HepG2 (cell line): ENCODE measurements at regions not wholly inside any gene's neighbourhood (a gene's known extent, or its start where the extent isn't known, plus 50 kb on each side); places are given as distances from the start of the nearest gene placed in this dataset.
A peak's percentile ranks its signal among the peaks of the same experiment; 100 is the strongest.

ENCODE experiments used
- ATAC-seq: fragments of 200-7000 bp; cut with Tn5 transposase; 3 replicates; pipeline ENCODE4 v1.9.1; 2020; ENCODE audit warnings: mild to moderate bottlenecking, moderate library complexity
- BruUV-seq: library from RNA; stranded (reverse); fragments of 400-500 nt; replicated peaks from 2 replicates; lab custom pipeline; 2021; lab: Mats Ljungman, UMichigan
- CTCF ChIA-PET: fragments of 300-600 bp; formaldehyde crosslinking; extraction: SDS; loops from one replicate; lab custom pipeline; 2021; ENCODE audit warnings: low total read pairs, inconsistent platforms, low intra/inter-chr PET ratio; lab: Yijun Ruan, JAX
- POLR2A ChIA-PET: fragments of 350-600 bp; sonication (Branson Sonifier 250); formaldehyde crosslinking; loops from one replicate; lab custom pipeline; 2020; ENCODE audit warnings: antibody characterized with exemption, inconsistent platforms; lab: Yijun Ruan, JAX
- DNase-seq: peaks from one replicate; pipeline ENCODE4 v3.0.0-alpha.2; 2015; ENCODE audit warnings: low spot score
- FAIRE-seq: peaks from 3 replicates; lab custom pipeline; 2011; peaks lifted over from hg19 to GRCh38; lab: Jason Lieb, UNC
- H2AFZ ChIP-seq: one replicate; pipeline ENCODE4 v1.6.1; 2011; ENCODE audit warnings: low read length, inconsistent platforms
- H3K27ac ChIP-seq: fragments of 300-600 bp; 3 replicates; pipeline ENCODE4 v1.8.0; 2011; ENCODE audit warnings: mixed run types, mild to moderate bottlenecking, mixed read lengths, low read length, inconsistent platforms; ENCODE audit not compliant: insufficient read depth; ENCODE audit errors: extremely low read length
- H3K27me3 ChIP-seq, 2 experiments: fragments of 200-600 bp in 1 of 2; 2 replicates in 1 of 2; 3 replicates in 1 of 2; pipeline versions ENCODE4 v1.6.0 to v1.8.0; 2011; ENCODE audit warnings: low read length in 2 of 2, mild to moderate bottlenecking in 2 of 2, moderate library complexity in 2 of 2, inconsistent platforms in 1 of 2; ENCODE audit not compliant: insufficient read depth in 2 of 2, control insufficient read depth in 1 of 2
- H3K36me3 ChIP-seq, 2 experiments: fragments of 200-600 bp in 1 of 2; replicated peaks in 1 of 2; 2 replicates in 1 of 2; 3 replicates in 1 of 2; pipeline versions ENCODE4 v1.5.1 to v1.8.0; 2011; ENCODE audit warnings: low read length in 2 of 2, inconsistent platforms in 1 of 2; ENCODE audit not compliant: insufficient read depth in 2 of 2, control insufficient read depth in 1 of 2
- H3K4me1 ChIP-seq: 2 replicates; pipeline ENCODE4 v1.5.1; 2012; ENCODE audit warnings: low read length, inconsistent platforms; ENCODE audit not compliant: insufficient read depth
- H3K4me2 ChIP-seq: 2 replicates; pipeline ENCODE4 v1.6.0; 2011; ENCODE audit warnings: low read depth, low read length, inconsistent platforms
- H3K4me3 ChIP-seq, 3 experiments: fragments of 200-600 bp in 1 of 3; sonication (generic), shearing (Covaris generic) in 1 of 3; replicated peaks in 1 of 3; 2 replicates each; pipeline ENCODE4 v1.5.1; 2011 to 2016; ENCODE audit warnings: low read length in 3 of 3, inconsistent platforms in 2 of 3, low read depth in 2 of 3, mild to moderate bottlenecking in 2 of 3, control low read depth in 1 of 3, mixed read lengths in 1 of 3; ENCODE audit not compliant: insufficient read depth in 1 of 3
- H3K79me2 ChIP-seq: one replicate; pipeline ENCODE4 v1.6.1; 2011; ENCODE audit warnings: low read length, inconsistent platforms; ENCODE audit not compliant: insufficient read depth
- H3K9ac ChIP-seq: 2 replicates; pipeline ENCODE4 v1.6.0; 2011; ENCODE audit warnings: mild to moderate bottlenecking, low read depth, low read length, inconsistent platforms; ENCODE audit not compliant: insufficient read depth
- H3K9me3 ChIP-seq: 2 replicates; pipeline ENCODE4 v1.5.1; 2012; ENCODE audit warnings: mild to moderate bottlenecking, low read length
- H4K20me1 ChIP-seq: 2 replicates; pipeline ENCODE4 v1.6.0; 2011; ENCODE audit warnings: inconsistent platforms, mild to moderate bottlenecking, low read length, moderate library complexity; ENCODE audit not compliant: insufficient read depth
- CHCHD3 ChIP-seq: sonication (generic); formaldehyde crosslinking; IDR thresholded peaks from 2 replicates; pipeline ENCODE4 v1.8.0; 2022; ENCODE audit warnings: mild to moderate bottlenecking, missing genetic modification reagents, moderate library complexity
- EP300 ChIP-seq, 3 experiments: sonication (generic) in 1 of 3; formaldehyde crosslinking in 1 of 3; IDR thresholded peaks; 2 replicates each; pipeline versions ENCODE4 v1.5.1 to v1.6.1; 2011 to 2020; ENCODE audit warnings: low read depth in 2 of 3, low read length in 2 of 3, borderline replicate concordance in 1 of 3, improper control_type of control experiment in 1 of 3, mild to moderate bottlenecking in 1 of 3, missing genetic modification reagents in 1 of 3, moderate library complexity in 1 of 3
- MED1 ChIP-seq: sonication (generic); formaldehyde crosslinking; IDR thresholded peaks from 2 replicates; pipeline ENCODE4 v1.4.0; 2020; ENCODE audit warnings: missing genetic modification reagents
- TEAD3 ChIP-seq: optimal IDR thresholded peaks from 2 replicates; pipeline ENCODE3; 2016; ENCODE audit warnings: borderline replicate concordance
- YEATS4 ChIP-seq: sonication (generic); formaldehyde crosslinking; IDR thresholded peaks from 2 replicates; pipeline ENCODE4 v1.4.0; 2020; ENCODE audit warnings: missing genetic modification reagents, borderline replicate concordance
- ZMYM3 ChIP-seq: sonication (generic); formaldehyde crosslinking; IDR thresholded peaks from 2 replicates; pipeline ENCODE4 v1.5.1; 2020; ENCODE audit warnings: mild to moderate bottlenecking, missing genetic modification reagents
- WGBS: methylation state at CpG from one replicate; pipeline ENCODE4 v1.1.6; 2017; ENCODE audit warnings: low lambda C conversion rate; 5-methylcytosine and 5-hydroxymethylcytosine counted together
- in situ Hi-C: cut with HindIII; loops from 2 replicates; pipeline ENCODE4 v1.10.0; 2017; ENCODE audit warnings: low pct_unique_long_range_greater_than_20kb; ENCODE audit not compliant: extremely low pct_ligation_motif_present
- intact Hi-C: fragments of 100-400 bp; cut with micrococcal nuclease; formaldehyde crosslinking; loops from one replicate; pipeline ENCODE4 v1.10.0; 2022; ENCODE audit not compliant: unreplicated experiment
- TF ChIP-seq, protein P1 (sequence below): IDR thresholded peaks from 2 replicates; pipeline ENCODE4 v1.6.1; 2016; ENCODE audit warnings: missing compliant biosample characterization, missing genetic modification reagents, borderline replicate concordance
- TF ChIP-seq, protein P2 (sequence below): IDR thresholded peaks from 2 replicates; pipeline ENCODE4 v1.4.0; 2020; ENCODE audit warnings: mild to moderate bottlenecking, missing genetic modification reagents

DNA sequence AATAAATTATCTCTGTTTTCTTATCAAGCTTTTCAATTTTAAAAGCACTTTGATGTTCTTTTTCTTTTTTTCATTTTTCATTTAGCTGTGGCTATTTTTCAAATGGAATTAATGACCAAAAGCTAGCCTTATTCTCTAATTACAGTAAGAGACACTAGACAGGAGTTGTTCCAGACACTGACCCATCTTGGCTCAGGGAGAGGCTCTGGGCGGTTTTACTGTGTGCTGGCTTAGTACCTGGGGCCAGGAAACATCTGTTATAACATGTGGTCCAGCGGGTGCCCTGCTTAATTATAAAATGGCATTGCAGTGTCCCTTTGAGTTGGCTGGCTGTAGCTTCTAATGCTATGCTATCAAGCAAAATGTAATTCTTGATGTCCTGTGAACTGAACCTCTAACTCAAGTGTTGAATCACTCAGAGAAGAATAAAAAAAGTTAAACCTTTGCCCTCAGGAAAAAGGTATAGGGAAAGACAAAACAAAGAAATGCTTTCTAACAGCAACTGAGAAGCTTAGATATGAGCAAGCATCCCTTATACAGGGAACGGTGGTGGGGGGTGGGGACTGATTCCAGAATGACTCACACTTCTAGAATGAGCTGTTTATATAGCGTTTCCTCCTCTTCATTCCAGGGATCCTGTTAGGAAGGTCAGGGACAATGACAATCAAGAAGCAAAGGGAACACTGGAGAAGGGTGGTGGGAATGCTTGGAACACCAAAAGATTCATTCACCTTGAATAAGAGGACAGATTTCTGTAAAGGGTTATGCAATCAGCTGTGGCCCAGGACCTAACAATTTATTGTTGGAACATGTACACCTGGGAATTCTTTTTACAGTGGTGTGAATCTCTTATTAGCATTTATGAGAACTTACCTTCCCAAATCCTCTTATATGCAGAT lies 58.7 kb upstream of the NFIB start:
- FAIRE-seq (no peak), ATAC-seq (peak; percentile 55; the same call in 2 of the 3 replicates), DNase-seq (peak; percentile 53)
- no peaks in the 10 kb centered on the region for H3K36me3 ChIP-seq
- in situ Hi-C loops (loop anchor here (25.0 kb wide), 3 partner anchors 560 to 1335 kb away; no protein-coding TSS in a partner anchor), intact Hi-C loops (no loop called here)
- no TSS peak for BruUV-seq
- no peak overlapping the region for H2AFZ ChIP-seq
- CTCF ChIA-PET = no interaction called here
- 2% methylated on average over 4 of the region's 4 CpGs for WGBS
- H3K27ac ChIP-seq = no peak overlapping the region
- POLR2A ChIA-PET = no interaction called here
- H3K4me3 ChIP-seq = no peak overlapping the region
- no peaks in the 10 kb centered on the region for H3K27me3 ChIP-seq
- peaks cover 23% of the 10 kb centered on the region for H3K4me1 ChIP-seq
- no peak overlapping the region for H3K9ac ChIP-seq
- no peaks in the 10 kb centered on the region for H4K20me1 ChIP-seq
- H3K79me2 ChIP-seq = no peaks in the 10 kb centered on the region
- no peaks in the 10 kb centered on the region for H3K9me3 ChIP-seq
- no peak overlapping the region for H3K4me2 ChIP-seq
- TF ChIP-seq YEATS4 (CRISPR knock-in tag) (no peak), TEAD3 (CRISPR knock-in tag) (peak; percentile 58), ZMYM3 (no peak), MED1 (CRISPR knock-in tag) (no peak), EP300 (IDR thresholded peaks at IDR 0.05; ENCODE audit: low read depth in 2 of 2, low read length in 2 of 2) (0 out of 4 replicates have a peak, but pooled peaks of 1 of the 2 experiments have one; percentile 8), EP300 (CRISPR knock-in tag; IDR thresholded peaks at IDR 0.05; ENCODE audit: borderline replicate concordance) (no peak), CHCHD3 (no peak)
- TF ChIP-seq, protein P1, sequence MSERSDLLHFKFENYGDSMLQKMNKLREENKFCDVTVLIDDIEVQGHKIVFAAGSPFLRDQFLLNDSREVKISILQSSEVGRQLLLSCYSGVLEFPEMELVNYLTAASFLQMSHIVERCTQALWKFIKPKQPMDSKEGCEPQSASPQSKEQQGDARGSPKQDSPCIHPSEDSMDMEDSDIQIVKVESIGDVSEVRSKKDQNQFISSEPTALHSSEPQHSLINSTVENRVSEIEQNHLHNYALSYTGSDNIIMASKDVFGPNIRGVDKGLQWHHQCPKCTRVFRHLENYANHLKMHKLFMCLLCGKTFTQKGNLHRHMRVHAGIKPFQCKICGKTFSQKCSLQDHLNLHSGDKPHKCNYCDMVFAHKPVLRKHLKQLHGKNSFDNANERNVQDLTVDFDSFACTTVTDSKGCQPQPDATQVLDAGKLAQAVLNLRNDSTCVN (CRISPR knock-in tag) = peak; percentile 93
- TF ChIP-seq, protein P2, sequence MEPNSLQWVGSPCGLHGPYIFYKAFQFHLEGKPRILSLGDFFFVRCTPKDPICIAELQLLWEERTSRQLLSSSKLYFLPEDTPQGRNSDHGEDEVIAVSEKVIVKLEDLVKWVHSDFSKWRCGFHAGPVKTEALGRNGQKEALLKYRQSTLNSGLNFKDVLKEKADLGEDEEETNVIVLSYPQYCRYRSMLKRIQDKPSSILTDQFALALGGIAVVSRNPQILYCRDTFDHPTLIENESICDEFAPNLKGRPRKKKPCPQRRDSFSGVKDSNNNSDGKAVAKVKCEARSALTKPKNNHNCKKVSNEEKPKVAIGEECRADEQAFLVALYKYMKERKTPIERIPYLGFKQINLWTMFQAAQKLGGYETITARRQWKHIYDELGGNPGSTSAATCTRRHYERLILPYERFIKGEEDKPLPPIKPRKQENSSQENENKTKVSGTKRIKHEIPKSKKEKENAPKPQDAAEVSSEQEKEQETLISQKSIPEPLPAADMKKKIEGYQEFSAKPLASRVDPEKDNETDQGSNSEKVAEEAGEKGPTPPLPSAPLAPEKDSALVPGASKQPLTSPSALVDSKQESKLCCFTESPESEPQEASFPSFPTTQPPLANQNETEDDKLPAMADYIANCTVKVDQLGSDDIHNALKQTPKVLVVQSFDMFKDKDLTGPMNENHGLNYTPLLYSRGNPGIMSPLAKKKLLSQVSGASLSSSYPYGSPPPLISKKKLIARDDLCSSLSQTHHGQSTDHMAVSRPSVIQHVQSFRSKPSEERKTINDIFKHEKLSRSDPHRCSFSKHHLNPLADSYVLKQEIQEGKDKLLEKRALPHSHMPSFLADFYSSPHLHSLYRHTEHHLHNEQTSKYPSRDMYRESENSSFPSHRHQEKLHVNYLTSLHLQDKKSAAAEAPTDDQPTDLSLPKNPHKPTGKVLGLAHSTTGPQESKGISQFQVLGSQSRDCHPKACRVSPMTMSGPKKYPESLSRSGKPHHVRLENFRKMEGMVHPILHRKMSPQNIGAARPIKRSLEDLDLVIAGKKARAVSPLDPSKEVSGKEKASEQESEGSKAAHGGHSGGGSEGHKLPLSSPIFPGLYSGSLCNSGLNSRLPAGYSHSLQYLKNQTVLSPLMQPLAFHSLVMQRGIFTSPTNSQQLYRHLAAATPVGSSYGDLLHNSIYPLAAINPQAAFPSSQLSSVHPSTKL (CRISPR knock-in tag) = 0 out of 2 replicates have a peak, but pooled peaks have one; percentile 36
